Esophagus squamous epithelium (tissue), 5 donors: ENCODE measurements at regions not wholly inside any gene's neighbourhood (a gene's known extent, or its start where the extent isn't known, plus 50 kb on each side); places are given as distances from the start of the nearest gene placed in this dataset.

Source experiments
- DNase-seq: peaks from one replicate; lab custom pipeline; 2025; lab: John Stamatoyannopoulos, UW
- H3K27ac ChIP-seq, 4 donors: fragments of 200-600 bp; sonication (generic); one replicate each; pipeline ENCODE4 v1.5.1; 2016 to 2019; ENCODE audit warnings: mild to moderate bottlenecking in 1 of 4
- H3K27me3 ChIP-seq, 4 donors: fragments of 200-600 bp; sonication (generic); 1 replicate in 3 of 4; 2 replicates in 1 of 4; pipeline versions ENCODE4 v1.5.1 to v1.6.0; 2017 to 2021; ENCODE audit warnings: antibody characterized with exemption in 1 of 4
- H3K36me3 ChIP-seq, 3 donors: fragments of 200-600 bp; sonication (generic); one replicate each; pipeline ENCODE4 v1.5.1; 2016 to 2019
- H3K4me1 ChIP-seq, 3 donors: fragments of 200-600 bp; sonication (generic); one replicate each; pipeline ENCODE4 v1.5.1; 2017 to 2019
- H3K4me3 ChIP-seq, 4 donors: fragments of 200-600 bp; sonication (generic); 1 replicate in 3 of 4; 2 replicates in 1 of 4; pipeline ENCODE4 v1.5.1; 2016 to 2019; ENCODE audit warnings: mild to moderate bottlenecking in 2 of 4, moderate library complexity in 1 of 4
- H3K9me3 ChIP-seq, 3 donors: fragments of 200-600 bp; sonication (generic); one replicate each; pipeline ENCODE4 v1.5.1; 2016 to 2019
- POLR2A ChIP-seq, 4 donors: fragments of 450-650 bp; IDR thresholded peaks; one replicate each; pipeline ENCODE4 v1.6.1; 2017; ENCODE audit warnings: antibody characterized with exemption in 4 of 4, mild to moderate bottlenecking in 4 of 4, moderate library complexity in 3 of 4
- WGBS, 2 donors: methylation state at CpG; one replicate each; pipeline ENCODE4 v1.1.5; 2018; 5-methylcytosine and 5-hydroxymethylcytosine counted together
- intact Hi-C: fragments of 100-400 bp; cut with DNase I; formaldehyde crosslinking; loops from one replicate; pipeline ENCODE4 v1.15.0; 2022
- TF ChIP-seq, protein P1 (sequence below), 6 experiments: fragments of 450-650 bp in 4 of 6; fragments of 200-600 bp in 2 of 6; sonication (generic) in 2 of 6; IDR thresholded peaks; one replicate each; pipeline ENCODE4 v1.5.1; 2016 to 2019; ENCODE audit warnings: antibody characterized with exemption in 6 of 6, mild to moderate bottlenecking in 4 of 6, moderate library complexity in 4 of 6
- donor health status: DM: yes; HTN: yes; CAD: no.

DNA sequence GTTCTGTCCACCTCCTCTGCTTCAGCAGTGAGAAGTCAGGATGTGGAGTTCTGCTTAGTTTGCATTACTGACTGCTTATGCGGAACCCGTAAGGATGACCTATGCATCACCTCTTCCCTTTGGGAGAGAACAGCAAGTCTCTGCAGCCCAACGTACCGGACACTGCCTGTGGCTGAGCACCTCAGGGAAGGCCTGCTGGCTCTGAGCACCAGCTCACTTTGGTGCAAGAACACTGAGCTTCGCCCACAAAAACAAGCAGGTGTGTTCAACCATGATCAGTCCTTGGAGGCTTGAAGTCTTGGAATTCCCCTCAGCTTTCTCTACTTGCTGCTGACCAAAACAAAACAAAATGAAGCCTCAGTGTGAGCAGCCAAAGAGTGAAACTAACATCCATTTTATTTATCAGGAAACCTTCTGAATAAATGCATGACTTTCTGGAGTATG, 52.7 kb upstream of the NCK2 start:
- no peaks in the 10 kb centered on the region for H3K9me3 ChIP-seq
- H3K27ac ChIP-seq: no peak overlapping the region
- no peak overlapping the region for H3K4me3 ChIP-seq
- no peaks in the 10 kb centered on the region for H3K27me3 ChIP-seq
- no peak for TF ChIP-seq POLR2A (IDR thresholded peaks at IDR 0.05)
- TF ChIP-seq, protein P1, sequence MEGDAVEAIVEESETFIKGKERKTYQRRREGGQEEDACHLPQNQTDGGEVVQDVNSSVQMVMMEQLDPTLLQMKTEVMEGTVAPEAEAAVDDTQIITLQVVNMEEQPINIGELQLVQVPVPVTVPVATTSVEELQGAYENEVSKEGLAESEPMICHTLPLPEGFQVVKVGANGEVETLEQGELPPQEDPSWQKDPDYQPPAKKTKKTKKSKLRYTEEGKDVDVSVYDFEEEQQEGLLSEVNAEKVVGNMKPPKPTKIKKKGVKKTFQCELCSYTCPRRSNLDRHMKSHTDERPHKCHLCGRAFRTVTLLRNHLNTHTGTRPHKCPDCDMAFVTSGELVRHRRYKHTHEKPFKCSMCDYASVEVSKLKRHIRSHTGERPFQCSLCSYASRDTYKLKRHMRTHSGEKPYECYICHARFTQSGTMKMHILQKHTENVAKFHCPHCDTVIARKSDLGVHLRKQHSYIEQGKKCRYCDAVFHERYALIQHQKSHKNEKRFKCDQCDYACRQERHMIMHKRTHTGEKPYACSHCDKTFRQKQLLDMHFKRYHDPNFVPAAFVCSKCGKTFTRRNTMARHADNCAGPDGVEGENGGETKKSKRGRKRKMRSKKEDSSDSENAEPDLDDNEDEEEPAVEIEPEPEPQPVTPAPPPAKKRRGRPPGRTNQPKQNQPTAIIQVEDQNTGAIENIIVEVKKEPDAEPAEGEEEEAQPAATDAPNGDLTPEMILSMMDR (IDR thresholded peaks at IDR 0.05): no peak
- no peaks in the 10 kb centered on the region for H3K4me1 ChIP-seq
- 67 to 71% methylated on average over 2 to 4 of the region's 5 CpGs for WGBS, 2 donors
- H3K36me3 ChIP-seq: no peaks in the 10 kb centered on the region
- intact Hi-C loops: no loop called here
- DNase-seq: no peak

DNA sequence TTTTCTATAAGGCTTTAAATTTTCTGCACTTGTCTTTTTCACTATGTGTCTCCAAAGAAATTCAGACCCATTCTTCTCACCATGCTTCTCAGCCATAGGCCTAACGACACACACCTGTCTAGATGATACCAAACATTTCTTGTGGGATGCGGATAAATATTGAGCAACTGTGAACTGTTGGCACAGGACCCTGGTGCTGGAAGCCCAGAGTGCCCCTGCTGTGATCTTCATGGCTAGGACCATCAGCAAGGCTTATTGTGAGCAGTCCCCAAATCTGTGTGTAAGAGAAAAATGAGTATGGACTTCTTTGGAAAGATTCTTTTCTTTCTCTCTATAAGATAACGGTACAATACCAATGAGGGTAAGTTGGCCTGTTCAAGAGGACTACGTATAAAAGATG, 54.1 kb upstream of the NCK2 start:
- H3K36me3 ChIP-seq: no peaks in the 10 kb centered on the region
- WGBS, 2 donors: 91 to 95% methylated on average over 4 of the region's 4 CpGs
- no peak for DNase-seq

DNA sequence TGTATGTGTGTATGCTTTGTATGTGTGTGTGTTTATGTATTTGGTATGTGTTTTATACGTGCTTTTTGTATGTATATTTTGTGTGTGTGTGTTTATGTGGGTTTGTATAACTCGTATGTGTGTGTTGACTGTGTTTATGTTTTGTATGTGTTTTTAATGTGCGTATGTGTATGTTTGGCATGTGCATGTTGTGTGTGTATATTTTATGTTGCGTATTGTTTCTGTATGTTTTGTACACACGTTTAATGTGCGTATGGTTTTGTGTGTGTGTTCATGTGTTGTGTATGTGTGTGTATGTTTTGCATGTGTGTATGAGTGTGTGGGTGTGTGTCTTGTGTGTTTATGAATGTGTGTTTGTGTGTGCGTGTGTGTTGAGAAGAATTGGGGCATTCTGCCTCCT, 55.2 kb upstream of the NCK2 start:
- H3K4me3 ChIP-seq: no peak overlapping the region
- TF ChIP-seq, protein P1 (IDR thresholded peaks at IDR 0.05): no peak
- intact Hi-C loops: no loop called here
- H3K4me1 ChIP-seq: no peaks in the 10 kb centered on the region
- DNase-seq: no peak
- no peaks in the 10 kb centered on the region for H3K9me3 ChIP-seq
- H3K36me3 ChIP-seq: no peaks in the 10 kb centered on the region
- H3K27me3 ChIP-seq: no peaks in the 10 kb centered on the region
- H3K27ac ChIP-seq: no peak overlapping the region
- WGBS, 2 donors: 83 to 89% methylated on average over 7 of the region's 7 CpGs

More for the DNA sequence above, 54.1 kb upstream of the NCK2 start:
- Histone ChIP-seq H3K27ac (no peak overlapping the region), H3K4me3 (no peak overlapping the region), H3K9me3 (no peaks in the 10 kb centered on the region), H3K4me1 (no peaks in the 10 kb centered on the region), H3K27me3 (no peaks in the 10 kb centered on the region)
- TF ChIP-seq POLR2A (IDR thresholded peaks at IDR 0.05): no peak
- TF ChIP-seq, protein P1 (IDR thresholded peaks at IDR 0.05): no peak
- intact Hi-C loops: no loop called here

DNA sequence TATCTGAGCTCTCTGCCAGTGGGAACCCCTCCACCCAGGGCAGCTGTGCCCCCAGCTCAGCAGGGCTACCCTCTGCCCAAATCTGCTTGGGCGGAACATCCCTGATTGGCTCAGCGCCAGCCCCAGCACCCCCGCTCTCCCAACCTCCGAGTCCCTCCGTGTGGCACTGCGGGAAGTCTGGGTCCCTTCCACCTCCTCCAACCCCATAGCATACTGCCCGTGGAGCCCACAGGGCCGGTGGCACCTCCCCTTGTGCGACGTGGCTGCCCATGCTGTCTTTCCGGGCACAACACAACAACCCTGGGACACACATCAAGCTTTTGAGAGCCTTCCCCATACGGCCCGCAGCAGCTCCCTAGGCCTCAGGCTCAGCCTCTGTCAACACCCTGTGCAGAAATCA, 55.8 kb upstream of the NCK2 start:
- DNase-seq: no peak
- Histone ChIP-seq H3K4me1 (no peaks in the 10 kb centered on the region), H3K9me3 (no peaks in the 10 kb centered on the region), H3K27me3 (no peaks in the 10 kb centered on the region), H3K27ac (no peak overlapping the region), H3K36me3 (no peaks in the 10 kb centered on the region), H3K4me3 (no peak overlapping the region)
- intact Hi-C loops: no loop called here
- 93% methylated on average over 4 to 11 of the region's 13 CpGs for WGBS, 2 donors
- no peak for TF ChIP-seq POLR2A (IDR thresholded peaks at IDR 0.05)
- TF ChIP-seq, protein P1 (IDR thresholded peaks at IDR 0.05): no peak

DNA sequence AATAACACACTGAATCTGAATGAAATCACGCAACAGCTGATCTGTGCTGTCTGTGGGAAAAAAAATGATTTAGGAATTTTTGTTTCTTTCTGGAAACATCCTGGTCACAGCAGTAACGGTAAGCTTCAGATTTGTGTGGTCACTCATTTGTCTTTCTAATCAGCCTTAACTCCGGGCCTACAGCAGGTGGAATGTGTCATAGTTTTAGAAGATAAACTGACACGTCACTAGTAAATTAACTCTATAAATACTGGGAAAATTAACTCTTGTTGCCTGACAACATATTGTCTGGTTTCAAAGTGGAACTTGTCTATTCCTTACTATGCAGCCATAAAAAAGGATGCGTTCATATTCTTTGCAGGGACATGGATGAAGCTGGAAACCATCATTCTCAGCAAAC, 58.1 kb upstream of the NCK2 start:
- no peak for DNase-seq
- no peaks in the 10 kb centered on the region for H3K9me3 ChIP-seq
- no peaks in the 10 kb centered on the region for H3K27me3 ChIP-seq
- no peaks in the 10 kb centered on the region for H3K36me3 ChIP-seq
- H3K27ac ChIP-seq: no peak overlapping the region
- no peak for TF ChIP-seq POLR2A (IDR thresholded peaks at IDR 0.05)
- TF ChIP-seq, protein P1 (IDR thresholded peaks at IDR 0.05): no peak
- H3K4me1 ChIP-seq: no peaks in the 10 kb centered on the region
- intact Hi-C loops: no loop called here
- WGBS, 2 donors: 80 to 87% methylated on average over 5 of the region's 5 CpGs
- H3K4me3 ChIP-seq: no peak overlapping the region
